ENCODE measurements at regions not wholly inside any gene's neighbourhood (a gene's known extent, or its start where the extent isn't known, plus 50 kb on each side); places are given as distances from the start of the nearest gene placed in this dataset.
"Not testable (repeated sequence)": the region's sequence is repeated elsewhere in the genome, so short reads cannot be mapped to it uniquely, and the experiment has no call there.

DNA sequence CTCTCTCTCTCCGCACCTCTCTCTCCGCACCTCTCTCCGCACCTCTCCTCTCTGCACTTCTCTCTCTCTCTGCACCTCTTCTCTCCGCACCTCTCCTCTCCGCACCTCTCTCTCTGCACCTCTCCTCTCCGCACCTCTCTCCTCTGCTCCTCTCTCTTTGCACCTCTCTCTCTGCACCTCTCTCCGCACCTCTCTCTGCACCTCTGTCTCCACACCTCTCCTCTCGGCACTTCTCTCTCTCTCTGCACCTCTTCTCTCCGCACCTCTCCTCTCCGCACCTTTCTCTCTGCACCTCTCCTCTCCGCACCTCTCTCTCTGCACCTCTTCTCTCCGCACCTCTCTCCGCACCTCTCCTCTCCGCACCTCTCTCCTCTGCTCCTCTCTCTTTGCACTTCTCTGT, 274.2 kb downstream of the CCSER2 start:
- not testable (repeated sequence) for TF ChIP-seq EZH2phosphoT487 (conservative IDR thresholded peaks at IDR 0.05; ENCODE audit: low read length)
- TF ChIP-seq, protein P1, sequence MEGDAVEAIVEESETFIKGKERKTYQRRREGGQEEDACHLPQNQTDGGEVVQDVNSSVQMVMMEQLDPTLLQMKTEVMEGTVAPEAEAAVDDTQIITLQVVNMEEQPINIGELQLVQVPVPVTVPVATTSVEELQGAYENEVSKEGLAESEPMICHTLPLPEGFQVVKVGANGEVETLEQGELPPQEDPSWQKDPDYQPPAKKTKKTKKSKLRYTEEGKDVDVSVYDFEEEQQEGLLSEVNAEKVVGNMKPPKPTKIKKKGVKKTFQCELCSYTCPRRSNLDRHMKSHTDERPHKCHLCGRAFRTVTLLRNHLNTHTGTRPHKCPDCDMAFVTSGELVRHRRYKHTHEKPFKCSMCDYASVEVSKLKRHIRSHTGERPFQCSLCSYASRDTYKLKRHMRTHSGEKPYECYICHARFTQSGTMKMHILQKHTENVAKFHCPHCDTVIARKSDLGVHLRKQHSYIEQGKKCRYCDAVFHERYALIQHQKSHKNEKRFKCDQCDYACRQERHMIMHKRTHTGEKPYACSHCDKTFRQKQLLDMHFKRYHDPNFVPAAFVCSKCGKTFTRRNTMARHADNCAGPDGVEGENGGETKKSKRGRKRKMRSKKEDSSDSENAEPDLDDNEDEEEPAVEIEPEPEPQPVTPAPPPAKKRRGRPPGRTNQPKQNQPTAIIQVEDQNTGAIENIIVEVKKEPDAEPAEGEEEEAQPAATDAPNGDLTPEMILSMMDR (IDR thresholded peaks at IDR 0.05; ENCODE audit: insufficient read depth, low read length, poor library complexity, severe bottlenecking): not testable (repeated sequence)
